ENCODE measurements at regions not wholly inside any gene's neighbourhood (a gene's known extent, or its start where the extent isn't known, plus 50 kb on each side); places are given as distances from the start of the nearest gene placed in this dataset.

DNA sequence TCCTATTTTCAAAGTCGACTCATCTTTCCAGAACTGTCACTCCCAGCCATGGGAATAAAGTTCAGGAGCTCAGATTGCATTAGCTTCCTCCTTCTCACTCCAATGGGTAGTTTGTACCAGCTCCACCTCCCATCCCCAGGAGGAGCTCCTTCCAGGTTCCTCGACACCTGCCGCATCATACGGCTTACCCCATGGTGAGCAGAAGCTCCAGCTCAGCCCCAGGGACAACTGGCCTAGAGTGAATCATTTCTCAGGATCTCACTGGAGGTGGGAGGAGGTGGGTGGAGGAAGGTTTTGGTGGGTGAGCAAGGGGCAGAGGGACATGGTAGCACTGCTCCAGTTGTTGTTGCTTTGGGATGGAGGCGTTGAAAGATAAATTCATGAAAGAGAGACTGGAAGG, 196.3 kb upstream of the PKDCC start:
- Histone ChIP-seq H3K4me3 (ENCODE audit: low read depth in 1 of 2, low read length in 1 of 2) (no peak overlapping the region), H3K36me3 (no peaks in the 10 kb centered on the region), H3K4me1 (ENCODE audit: control insufficient read depth in 1 of 2, insufficient read depth in 1 of 2, low read depth in 1 of 2, low read length in 1 of 2) (no peaks in the 10 kb centered on the region), H3K9me3 (no peaks in the 10 kb centered on the region), H3K27ac (no peak overlapping the region), H3K27me3 (peaks cover 79% of the 10 kb centered on the region)
- TF ChIP-seq, protein P1, sequence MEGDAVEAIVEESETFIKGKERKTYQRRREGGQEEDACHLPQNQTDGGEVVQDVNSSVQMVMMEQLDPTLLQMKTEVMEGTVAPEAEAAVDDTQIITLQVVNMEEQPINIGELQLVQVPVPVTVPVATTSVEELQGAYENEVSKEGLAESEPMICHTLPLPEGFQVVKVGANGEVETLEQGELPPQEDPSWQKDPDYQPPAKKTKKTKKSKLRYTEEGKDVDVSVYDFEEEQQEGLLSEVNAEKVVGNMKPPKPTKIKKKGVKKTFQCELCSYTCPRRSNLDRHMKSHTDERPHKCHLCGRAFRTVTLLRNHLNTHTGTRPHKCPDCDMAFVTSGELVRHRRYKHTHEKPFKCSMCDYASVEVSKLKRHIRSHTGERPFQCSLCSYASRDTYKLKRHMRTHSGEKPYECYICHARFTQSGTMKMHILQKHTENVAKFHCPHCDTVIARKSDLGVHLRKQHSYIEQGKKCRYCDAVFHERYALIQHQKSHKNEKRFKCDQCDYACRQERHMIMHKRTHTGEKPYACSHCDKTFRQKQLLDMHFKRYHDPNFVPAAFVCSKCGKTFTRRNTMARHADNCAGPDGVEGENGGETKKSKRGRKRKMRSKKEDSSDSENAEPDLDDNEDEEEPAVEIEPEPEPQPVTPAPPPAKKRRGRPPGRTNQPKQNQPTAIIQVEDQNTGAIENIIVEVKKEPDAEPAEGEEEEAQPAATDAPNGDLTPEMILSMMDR (IDR thresholded peaks at IDR 0.05), result no peak

DNA sequence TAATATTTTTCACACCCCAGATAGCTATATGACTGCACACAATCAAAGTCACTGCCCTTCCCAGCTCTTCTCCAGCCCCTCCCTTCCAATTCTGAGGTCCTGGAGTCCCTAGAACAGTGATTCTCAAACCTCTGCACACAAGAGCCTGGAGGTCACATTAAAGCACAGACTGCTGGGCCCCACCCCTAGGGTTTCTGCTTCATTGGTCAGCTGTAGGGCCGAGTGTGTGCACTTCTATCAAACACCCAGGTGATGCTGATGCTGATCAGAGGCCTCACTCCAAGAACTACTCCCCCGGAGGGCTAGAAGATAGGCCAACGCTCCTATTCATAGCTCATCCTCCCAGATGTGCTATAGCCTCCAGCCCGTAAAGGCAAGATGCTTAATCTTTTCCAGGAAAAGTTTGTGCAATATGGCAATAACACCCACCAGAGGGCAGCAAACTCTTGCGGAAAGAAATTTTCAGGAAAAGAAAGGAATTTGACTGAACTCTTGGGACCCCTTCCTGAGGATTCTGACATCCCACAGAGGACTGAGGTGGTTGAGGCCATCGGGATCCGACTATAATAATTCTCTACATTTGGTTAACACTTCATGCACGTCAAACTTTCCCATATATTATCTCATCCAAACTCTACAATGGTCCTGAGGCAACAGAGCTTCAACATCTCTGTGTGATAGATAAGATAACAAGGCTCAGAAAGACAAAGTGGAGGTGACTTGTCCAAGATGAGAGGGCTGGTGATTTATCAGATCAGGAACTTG, 194.2 kb upstream of the PKDCC start:
- Histone ChIP-seq H3K27ac (no peak overlapping the region), H3K36me3 (no peaks in the 10 kb centered on the region), H3K4me3 (ENCODE audit: low read depth in 1 of 2, low read length in 1 of 2) (no peak overlapping the region), H3K27me3 (peaks cover 60% of the 10 kb centered on the region), H3K9me3 (no peaks in the 10 kb centered on the region), H3K4me1 (ENCODE audit: control insufficient read depth in 1 of 2, insufficient read depth in 1 of 2, low read depth in 1 of 2, low read length in 1 of 2) (no peaks in the 10 kb centered on the region)
- TF ChIP-seq, protein P1 (IDR thresholded peaks at IDR 0.05), result no peak

DNA sequence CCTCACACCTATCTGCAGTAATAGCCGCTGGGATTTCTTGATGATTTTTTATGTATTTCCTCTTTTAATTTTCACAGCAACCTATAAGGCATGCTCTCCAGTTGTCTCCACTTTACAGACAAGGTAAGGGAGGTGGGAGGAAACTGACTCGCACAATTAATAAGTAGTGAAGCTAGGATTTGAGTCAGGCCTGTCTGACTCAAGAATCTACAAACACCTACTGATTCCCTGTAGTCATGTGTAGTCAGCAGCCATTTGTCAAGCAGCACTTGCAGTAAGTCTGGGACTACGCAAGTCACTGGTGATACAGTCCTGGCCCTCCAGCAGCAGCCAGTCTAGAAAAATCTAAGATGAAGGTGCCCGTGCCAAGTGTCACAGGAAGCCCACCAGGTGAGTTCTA, 193.6 kb upstream of the PKDCC start:
- no peaks in the 10 kb centered on the region for H3K9me3 ChIP-seq
- TF ChIP-seq, protein P1 (IDR thresholded peaks at IDR 0.05), result no peak
- no peak overlapping the region for H3K4me3 ChIP-seq (ENCODE audit: low read depth in 1 of 2, low read length in 1 of 2)
- no peak overlapping the region for H3K27ac ChIP-seq
- no peaks in the 10 kb centered on the region for H3K4me1 ChIP-seq (ENCODE audit: control insufficient read depth in 1 of 2, insufficient read depth in 1 of 2, low read depth in 1 of 2, low read length in 1 of 2)
- no peaks in the 10 kb centered on the region for H3K36me3 ChIP-seq
- H3K27me3 ChIP-seq, result peaks cover 59% of the 10 kb centered on the region

DNA sequence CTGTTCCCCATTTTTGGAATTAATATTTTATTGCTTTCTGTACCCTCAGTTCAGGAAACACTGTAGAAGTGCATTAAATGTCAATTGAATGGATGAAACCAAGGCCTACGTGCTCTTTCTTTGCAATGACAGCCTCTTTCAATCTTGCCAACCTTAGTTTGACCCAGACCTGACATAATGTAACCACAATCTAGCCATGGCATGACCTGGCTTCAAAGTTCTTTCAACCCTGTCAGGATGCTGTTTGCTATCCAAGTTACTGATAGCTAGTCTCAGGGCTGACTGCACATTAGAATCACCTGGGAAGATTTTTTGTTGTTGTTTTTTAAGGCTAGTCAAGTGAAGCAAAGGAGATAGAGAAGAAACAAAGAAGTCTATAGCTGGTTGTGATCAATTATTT, 190.9 kb upstream of the PKDCC start:
- no peak overlapping the region for H3K4me3 ChIP-seq (ENCODE audit: low read depth in 1 of 2, low read length in 1 of 2)
- H3K36me3 ChIP-seq, result no peaks in the 10 kb centered on the region
- no peaks in the 10 kb centered on the region for H3K4me1 ChIP-seq (ENCODE audit: control insufficient read depth in 1 of 2, insufficient read depth in 1 of 2, low read depth in 1 of 2, low read length in 1 of 2)
- H3K9me3 ChIP-seq, result no peaks in the 10 kb centered on the region
- H3K27ac ChIP-seq, result no peak overlapping the region
- TF ChIP-seq, protein P1 (IDR thresholded peaks at IDR 0.05), result no peak
- H3K27me3 ChIP-seq, result peaks cover 44% of the 10 kb centered on the region

DNA sequence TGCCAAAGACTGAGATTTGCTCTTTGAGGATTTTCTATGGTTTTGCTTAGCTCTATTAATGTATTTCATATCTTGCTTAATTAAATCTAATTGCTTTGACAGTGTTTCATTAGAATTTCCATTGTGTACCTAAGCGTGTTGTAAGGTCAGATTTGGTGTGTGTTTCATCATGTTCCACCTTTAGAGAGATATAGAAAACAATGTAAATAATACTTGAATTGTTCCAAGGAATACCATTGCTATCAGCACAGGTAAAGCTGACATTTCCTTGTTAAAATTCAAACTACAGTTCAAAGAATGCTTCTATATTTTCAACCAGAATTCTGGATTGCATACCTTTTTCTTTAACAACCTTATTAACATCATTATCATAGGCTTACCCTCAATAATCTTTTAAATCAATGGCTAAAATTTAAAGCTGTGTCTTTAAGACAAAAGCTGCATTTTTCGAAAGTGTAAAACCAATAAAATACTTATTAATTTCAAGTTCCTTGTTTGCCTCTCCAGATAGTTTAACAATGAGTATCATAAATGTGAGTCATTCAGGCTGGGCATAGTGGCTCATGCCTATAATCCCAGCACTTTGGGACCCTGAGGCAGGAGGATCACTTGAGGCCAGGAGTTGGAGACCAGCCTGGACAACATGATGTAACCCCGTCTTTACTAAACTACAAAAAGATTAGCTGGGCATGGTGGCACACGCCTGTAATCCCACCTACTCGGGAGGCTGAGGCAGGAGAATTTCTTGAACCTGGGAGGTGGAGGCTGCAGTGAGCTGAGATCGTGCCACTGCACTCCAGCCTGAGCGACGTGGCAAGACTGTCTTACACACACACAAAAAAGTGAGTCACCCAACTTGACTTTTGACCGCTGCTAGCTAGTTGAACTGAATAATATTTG, 188.0 kb upstream of the PKDCC start:
- H3K36me3 ChIP-seq, result no peaks in the 10 kb centered on the region
- H3K27me3 ChIP-seq, result peaks cover 46% of the 10 kb centered on the region
- H3K9me3 ChIP-seq, result no peaks in the 10 kb centered on the region
- H3K27ac ChIP-seq, result no peak overlapping the region
- no peak overlapping the region for H3K4me3 ChIP-seq (ENCODE audit: low read depth in 1 of 2, low read length in 1 of 2)
- H3K4me1 ChIP-seq (ENCODE audit: control insufficient read depth in 1 of 2, insufficient read depth in 1 of 2, low read depth in 1 of 2, low read length in 1 of 2), result no peaks in the 10 kb centered on the region
- TF ChIP-seq, protein P1 (IDR thresholded peaks at IDR 0.05), result no peak
